ENCODE measurements at regions not wholly inside any gene's neighbourhood (a gene's known extent, or its start where the extent isn't known, plus 50 kb on each side); places are given as distances from the start of the nearest gene placed in this dataset.

DNA sequence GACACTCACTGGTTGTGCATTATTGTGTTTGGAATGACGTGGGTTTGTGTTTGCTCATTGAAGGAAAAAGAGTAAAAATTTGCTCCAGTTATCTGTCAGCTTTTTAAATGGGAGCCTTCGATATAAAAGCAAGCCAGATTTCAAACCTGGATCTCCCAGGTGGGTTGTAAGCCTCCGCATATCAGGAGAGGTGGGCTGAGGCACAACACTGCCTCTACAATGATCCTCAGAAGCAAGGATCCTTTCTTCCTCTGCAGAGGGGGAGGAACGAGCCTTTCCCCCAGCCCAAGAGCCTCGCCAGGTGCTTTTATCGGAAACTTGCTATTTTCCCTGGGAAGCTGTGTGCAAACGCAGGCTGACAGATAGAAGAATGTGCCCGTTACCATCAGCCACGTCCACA is 331.0 kb upstream of the MGMT start:
- TF ChIP-seq POLR2A (IDR thresholded peaks at IDR 0.05), result no peak
- TF ChIP-seq, protein P1, sequence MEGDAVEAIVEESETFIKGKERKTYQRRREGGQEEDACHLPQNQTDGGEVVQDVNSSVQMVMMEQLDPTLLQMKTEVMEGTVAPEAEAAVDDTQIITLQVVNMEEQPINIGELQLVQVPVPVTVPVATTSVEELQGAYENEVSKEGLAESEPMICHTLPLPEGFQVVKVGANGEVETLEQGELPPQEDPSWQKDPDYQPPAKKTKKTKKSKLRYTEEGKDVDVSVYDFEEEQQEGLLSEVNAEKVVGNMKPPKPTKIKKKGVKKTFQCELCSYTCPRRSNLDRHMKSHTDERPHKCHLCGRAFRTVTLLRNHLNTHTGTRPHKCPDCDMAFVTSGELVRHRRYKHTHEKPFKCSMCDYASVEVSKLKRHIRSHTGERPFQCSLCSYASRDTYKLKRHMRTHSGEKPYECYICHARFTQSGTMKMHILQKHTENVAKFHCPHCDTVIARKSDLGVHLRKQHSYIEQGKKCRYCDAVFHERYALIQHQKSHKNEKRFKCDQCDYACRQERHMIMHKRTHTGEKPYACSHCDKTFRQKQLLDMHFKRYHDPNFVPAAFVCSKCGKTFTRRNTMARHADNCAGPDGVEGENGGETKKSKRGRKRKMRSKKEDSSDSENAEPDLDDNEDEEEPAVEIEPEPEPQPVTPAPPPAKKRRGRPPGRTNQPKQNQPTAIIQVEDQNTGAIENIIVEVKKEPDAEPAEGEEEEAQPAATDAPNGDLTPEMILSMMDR (IDR thresholded peaks at IDR 0.05), result no peak

All from lower leg skin (tissue), 3 donors.